ENCODE measurements at regions not wholly inside any gene's neighbourhood (a gene's known extent, or its start where the extent isn't known, plus 50 kb on each side); places are given as distances from the start of the nearest gene placed in this dataset.
"Not testable (repeated sequence)": the region's sequence is repeated elsewhere in the genome, so short reads cannot be mapped to it uniquely, and the experiment has no call there.

DNA sequence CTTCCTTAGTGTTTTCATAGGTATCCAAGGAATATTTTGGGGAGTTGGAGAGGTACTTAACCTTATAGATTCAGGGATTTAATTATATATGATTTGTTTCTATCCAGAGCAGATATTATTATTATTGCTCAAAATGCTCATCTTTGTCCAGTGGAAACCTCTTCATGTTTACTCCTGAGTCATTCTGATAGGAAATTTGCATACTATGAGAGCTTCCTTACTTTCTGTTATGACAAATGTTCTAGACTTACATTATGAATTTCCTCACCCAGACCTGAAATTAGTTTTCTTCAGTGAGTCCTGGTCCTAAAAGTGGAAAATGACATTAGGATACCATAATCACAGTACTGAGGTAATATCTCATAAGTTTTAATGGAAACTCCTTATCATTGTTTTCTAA, 57.5 kb upstream of the PLPPR5 start:
- no peak for DNase-seq (ENCODE audit: low spot score)

DNA sequence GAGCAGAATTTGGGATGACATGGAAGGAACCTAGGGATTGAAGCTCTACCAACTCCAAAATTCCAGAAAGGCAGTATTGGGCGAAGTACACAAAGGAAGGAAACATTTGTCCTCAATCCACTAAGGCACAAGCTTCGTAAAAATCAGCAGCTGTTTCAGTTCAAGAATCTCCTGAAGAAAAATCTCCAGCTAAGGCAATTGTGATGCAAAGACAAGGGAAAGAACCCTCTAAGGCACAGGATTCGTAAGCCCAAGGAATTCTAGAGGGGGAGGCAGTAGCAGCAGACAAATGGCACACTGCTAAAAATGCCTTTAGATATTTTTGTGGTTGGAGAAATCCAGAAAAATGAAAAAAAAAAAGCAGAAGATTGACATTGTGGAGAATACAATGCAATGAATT, 64.5 kb upstream of the PLPPR5 start:
- no peak for DNase-seq (ENCODE audit: low spot score)

DNA sequence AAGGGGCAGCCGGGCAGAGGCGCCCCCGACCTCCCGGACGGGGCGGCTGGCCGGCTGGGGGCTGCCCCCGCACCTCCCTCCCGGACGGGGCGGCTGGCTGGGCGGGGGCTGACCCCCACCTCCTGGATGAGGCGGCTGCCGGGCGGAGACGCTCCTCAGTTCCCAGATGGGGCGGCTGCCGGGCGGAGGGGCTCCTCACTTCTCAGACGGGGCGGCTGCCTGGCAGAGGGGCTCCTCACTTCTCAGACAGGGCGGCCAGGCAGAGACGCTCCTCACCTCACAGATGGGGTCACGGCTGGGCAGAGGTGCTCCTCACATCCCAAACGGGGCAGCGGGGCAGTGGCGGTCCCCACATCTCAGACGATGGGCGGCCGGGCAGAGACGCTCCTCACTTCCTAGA, 73.9 kb upstream of the PLPPR5 start:
- DNase-seq (ENCODE audit: low spot score) = not testable (repeated sequence)

- no peak for DNase-seq (ENCODE audit: low spot score)
These were observed 77.7 kb upstream of the PLPPR5 start for GRCh38 chr1:99082366-99082765.

DNA sequence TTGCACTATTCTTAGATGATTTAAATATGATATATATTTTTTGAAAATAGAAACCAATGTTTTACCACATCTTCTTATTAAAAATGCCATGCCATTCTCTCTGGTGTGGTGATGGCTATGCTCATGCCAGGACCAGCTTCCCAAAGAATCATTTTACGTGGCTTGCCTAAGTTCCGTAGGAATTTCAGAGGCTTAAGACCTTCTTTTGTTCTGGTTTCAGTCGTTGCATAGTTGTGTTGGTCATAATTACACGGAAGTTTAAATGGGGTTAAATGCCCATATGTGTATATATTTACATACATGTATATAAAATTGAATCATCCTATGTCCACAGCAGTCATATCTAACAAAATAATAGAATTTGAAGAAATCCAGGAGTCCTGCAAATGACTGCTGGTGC, 78.7 kb upstream of the PLPPR5 start:
- no peak for DNase-seq (ENCODE audit: low spot score)

GRCh38 chr1:99084562-99084961, 79.9 kb upstream of the PLPPR5 start:
- no peak for DNase-seq (ENCODE audit: low spot score)

DNA sequence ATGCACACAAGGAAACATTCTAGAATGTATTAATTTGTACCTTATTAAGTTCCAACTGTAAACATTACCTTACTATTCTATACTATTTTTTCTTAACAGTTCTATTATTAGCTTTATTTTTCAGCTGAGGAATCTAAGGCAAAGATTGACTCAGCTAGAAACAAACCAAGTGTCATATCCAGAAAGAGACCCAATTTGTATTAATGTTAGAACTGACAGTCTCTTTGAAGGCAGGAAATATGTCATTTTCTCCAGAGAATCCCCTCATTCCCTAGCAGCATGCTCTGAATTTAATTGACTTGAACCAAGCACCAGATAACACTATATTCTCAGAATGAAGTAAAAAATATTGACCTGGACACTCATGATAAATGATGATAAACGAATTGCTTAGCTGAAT, 81.4 kb upstream of the PLPPR5 start:
- no peak for DNase-seq (ENCODE audit: low spot score)

DNA sequence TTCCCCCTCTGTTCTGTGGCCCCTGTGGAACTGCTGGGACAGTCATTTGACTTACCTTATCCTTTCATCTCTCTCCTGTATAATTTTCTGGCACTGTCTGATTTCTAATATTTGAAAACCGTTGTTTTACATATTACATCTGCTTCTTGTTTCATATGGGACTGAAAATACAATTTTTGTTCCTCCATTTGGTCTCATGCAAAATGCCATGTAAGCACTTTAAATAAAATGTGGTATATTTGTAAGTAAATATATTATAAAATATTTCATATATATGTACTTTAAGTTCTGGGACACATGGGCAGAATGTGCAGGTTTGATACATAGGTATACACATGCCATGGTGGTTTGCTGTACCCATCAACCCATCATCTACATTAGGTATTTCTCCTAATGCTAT, 93.9 kb upstream of the PLPPR5 start:
- DNase-seq (ENCODE audit: low spot score) = no peak

- no peak for DNase-seq (ENCODE audit: low spot score)
These were observed 101.6 kb upstream of the PLPPR5 start for GRCh38 chr1:99106274-99106673.

GRCh38 chr1:99107680-99108079, 103.0 kb upstream of the PLPPR5 start:
- no peak for DNase-seq (ENCODE audit: low spot score)

GRCh38 chr1:99110140-99111041, 105.7 kb upstream of the PLPPR5 start:
- DNase-seq (ENCODE audit: low spot score) = no peak

GRCh38 chr1:99115231-99115630, 110.6 kb upstream of the PLPPR5 start:
- no peak for DNase-seq (ENCODE audit: low spot score)

DNA sequence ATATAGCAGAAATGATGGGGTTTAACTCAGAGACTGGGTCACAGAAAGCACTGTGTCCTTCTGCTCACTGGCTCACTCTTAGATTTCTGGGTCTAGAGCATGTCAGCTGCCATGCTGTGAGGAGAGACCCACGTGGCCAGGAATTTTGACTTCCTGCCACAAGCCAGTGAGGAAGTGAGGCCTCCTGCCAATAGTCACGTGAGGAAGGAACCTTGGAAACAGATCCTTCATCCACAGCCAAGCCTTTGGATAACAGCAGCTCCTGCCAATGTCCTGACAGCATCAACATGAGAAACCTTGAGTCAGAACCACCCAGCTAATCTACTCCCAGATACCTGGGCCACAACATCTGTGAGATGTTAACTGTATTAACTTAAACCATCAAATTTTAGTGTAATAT, 114.5 kb upstream of the PLPPR5 start:
- DNase-seq (ENCODE audit: low spot score) = peak; percentile 11

- DNase-seq (ENCODE audit: low spot score) = no peak
These were observed 117.4 kb upstream of the PLPPR5 start for GRCh38 chr1:99122039-99122438.

DNA sequence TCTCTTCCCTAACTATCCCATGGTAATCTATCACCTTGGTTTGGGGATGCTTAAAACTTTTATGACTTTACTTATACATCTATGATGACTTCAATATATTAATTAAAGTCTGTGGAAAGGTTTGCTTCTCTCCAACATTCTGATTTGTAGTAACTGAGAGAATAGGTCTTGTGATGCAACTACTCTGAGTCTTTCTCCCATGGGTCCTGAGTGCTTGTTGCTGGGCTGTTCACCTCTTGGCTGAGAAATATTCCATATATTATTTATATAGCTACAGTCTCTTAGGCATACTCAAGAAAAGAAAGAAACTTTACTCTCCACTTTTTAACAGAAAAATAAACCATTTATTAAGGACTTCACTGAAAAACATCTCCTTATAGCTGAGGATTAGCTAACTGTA, 119.3 kb upstream of the PLPPR5 start:
- DNase-seq (ENCODE audit: low spot score) = no peak

GRCh38 chr1:99131546-99131945, 126.9 kb upstream of the PLPPR5 start:
- DNase-seq (ENCODE audit: low spot score) = no peak

- DNase-seq (ENCODE audit: low spot score) = no peak
These were observed 129.3 kb upstream of the PLPPR5 start for GRCh38 chr1:99133756-99134500.

GRCh38 chr1:99137554-99138206, 126.6 kb upstream of the PLPPR4 start:
- no peak for DNase-seq (ENCODE audit: low spot score)

DNA sequence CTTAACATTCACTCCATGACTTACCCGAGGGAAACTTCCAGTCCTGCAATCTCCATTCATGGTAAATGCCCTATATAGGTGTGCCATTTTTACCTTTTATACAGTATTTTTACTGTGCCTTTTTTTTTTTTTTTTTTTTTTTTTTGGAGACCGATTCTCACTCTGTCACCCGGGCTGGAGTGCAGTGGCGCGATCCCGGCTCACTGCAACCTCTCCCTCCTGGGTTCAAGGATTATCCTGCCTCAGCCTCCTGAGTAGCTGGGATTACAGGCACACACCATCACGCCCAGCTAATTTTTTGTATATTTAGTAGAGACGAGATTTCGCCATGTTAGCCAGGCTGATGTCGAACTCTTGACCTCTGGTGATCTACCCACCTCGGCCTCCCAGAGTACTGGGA, 124.4 kb upstream of the PLPPR4 start:
- no peak for DNase-seq (ENCODE audit: low spot score)

GRCh38 chr1:99146129-99146848, 118.0 kb upstream of the PLPPR4 start:
- DNase-seq (ENCODE audit: low spot score) = no peak

DNA sequence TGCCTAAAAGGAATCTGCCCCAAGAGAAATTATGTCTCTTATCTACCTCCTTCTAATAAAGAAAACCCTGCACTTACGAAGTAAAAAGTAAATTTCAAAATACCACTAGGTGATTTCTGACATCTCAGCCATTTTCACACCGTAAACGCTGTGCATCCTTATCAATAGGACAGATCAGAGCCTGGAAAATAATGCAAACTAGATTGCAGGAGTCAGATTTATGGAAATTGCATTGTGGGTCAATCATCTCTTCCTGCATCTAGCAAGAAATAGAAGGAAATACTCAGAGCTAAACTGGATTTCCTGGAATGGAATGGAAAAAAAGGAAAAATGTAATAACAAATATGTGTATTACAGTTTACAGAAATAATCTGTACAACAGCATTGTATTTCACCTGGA, 114.3 kb upstream of the PLPPR4 start:
- no peak for DNase-seq (ENCODE audit: low spot score)

DNA sequence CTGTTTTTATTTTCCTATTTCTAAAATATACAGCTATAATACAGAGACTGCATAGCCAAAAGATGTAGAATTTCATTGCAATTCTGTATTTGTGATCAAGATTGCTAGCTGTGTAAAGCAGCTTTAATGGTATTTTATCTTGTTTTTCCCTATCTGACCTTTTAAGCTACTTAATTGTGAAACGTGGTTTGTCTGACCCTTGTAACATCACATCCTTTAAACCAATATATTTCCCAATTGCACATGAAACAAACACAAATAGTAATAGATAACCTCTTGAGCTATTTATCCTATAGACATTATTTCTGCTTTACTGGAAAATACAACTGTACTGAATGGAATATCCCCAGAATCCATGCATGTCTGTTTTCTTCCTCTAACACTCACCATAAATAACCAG, 112.2 kb upstream of the PLPPR4 start:
- no peak for DNase-seq (ENCODE audit: low spot score)

All from pons (tissue), 1 donor.